HG02798 (cell line): ENCODE measurements at regions not wholly inside any gene's neighbourhood (a gene's known extent, or its start where the extent isn't known, plus 50 kb on each side); places are given as distances from the start of the nearest gene placed in this dataset.
"Not testable (repeated sequence)": the region's sequence is repeated elsewhere in the genome, so short reads cannot be mapped to it uniquely, and the experiment has no call there.

Experiments used
- ATAC-seq: cut with Tn5 transposase; IDR thresholded peaks from one replicate; pipeline ENCODE4 v1.9.1; 2021; ENCODE audit warnings: mild to moderate bottlenecking; ENCODE audit not compliant: unreplicated experiment, poor library complexity

DNA sequence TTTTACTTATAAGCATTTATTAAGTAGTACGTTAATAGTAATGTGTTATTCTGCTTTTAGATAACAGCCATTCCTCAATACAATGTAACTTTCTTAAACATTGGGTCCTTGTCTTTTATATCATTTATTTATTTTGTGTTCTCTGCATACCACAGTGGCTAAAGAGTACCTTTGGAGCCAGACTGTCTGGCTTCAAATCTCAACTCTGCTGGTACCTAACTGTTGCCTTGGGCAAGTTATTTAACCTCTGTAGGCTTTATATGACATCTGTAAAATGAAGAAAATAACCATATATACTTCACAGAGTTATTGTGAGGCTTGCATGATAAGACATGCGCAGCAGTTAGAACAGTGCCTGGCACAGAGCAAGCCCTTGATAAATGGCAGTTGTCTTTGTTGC lies 397.6 kb downstream of the MDFIC start:
- no peak for ATAC-seq

DNA sequence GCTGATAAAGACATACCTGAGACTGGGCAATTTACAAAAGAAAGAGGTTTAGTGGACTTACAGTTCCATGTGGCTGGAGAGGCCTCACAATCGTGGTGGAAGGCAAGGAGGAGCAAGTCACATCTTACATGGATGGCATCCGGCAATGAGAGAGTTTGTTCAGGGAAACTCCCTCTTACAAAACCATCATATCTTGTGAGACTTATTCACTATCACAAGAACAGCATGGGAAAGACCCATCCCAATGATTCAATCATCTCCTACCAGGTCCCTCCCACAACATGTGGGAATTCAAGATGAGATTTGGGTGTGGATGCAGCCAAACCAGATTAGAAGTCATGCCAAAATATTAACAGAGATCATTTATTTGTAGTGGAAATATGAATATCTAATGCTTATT lies 388.4 kb downstream of the MDFIC start:
- ATAC-seq: not testable (repeated sequence)

DNA sequence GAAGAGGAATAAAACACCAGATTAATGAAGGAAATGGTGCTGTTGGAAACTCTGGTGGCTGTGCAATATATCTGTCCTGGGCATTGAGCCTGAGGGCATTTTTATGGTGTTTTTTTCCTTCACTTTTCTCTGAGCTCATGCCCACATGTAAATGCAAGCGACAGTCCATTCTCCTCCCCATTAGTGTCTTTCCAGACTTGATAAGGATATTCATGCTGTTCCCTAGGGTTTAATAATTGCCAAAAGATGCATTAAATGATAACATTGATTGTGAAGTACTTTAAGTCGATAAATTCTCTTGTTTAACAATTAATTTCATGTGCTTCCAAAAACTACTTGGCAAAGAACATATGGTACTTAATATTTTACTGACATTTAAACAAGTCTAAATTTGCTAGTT lies 384.7 kb downstream of the MDFIC start:
- ATAC-seq: no peak

DNA sequence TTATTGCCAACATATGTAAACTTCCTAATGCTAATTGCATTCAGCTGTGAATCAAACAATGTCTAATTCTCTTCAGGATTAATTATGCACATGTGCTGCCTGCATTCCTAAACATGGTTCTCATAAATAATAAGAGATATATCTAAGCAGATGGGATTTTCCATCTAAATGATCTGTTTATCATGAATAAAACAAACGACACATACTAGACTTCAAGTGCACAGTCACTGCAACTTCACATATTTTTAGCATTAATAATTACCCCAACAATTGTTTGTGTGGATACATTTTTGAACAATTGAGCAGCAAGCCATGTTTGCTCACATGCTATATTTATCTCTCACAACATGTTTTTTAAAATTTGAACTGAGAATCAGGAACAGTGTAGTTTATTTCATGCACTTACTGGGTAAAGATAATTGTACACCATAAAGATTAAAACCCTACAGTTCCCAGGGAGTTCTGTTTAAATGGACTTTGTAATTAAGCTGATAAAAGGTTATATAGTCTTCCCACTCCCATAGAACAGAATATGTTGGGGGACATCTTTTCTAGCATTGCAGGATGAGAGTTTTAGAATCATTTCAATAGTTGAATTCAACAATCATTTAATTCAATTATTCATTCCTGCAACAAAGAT lies 378.5 kb downstream of the MDFIC start:
- ATAC-seq: no peak

DNA sequence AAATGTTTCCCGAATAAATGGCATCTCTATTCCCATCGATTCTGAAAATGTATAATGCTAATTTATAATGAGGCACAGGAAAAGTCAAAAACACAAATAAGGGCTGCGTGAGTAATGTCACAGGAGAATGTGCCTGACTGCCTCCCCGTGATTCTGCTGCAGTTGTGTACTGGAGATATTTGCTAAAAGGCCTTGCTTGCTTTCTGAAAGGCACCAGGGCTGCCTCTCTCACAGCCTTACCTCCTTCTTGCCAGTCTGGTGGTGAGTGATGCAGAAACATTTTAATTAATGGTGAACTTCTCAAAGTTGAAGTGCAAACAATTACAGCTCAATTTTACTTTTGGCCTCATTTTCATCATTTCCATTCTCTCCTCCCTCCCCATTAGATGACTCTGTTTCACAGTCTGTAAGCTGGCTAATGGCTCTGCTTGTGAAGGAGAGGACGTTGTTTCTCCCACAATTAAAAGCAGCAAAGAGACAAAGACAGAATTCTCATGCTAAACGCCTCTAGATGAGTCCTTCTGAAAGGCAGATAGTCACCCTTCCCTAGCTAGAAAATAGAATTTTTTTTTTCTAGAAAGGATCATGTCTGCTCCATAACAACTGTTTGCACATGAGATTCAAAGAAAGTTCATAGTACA lies 377.6 kb downstream of the MDFIC start:
- no peak for ATAC-seq

DNA sequence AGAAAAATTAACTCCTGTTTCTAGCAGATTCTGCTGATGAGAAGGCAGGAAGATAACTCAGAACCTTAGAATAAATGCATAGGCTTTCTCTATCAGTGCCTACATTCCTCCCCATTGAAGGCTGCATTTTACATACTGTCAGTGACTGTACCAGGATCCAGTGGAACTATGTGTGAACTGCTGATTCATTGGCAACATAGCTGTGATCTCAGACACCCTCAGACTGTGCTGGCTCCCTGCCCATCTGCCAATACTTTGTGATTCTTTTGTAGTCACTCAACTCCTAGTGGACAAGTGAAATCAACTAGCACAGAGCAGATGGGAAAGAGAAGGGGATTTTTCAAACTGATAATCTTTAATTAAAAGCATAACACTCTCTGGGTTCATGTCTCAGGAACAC lies 375.8 kb downstream of the MDFIC start:
- no peak for ATAC-seq

DNA sequence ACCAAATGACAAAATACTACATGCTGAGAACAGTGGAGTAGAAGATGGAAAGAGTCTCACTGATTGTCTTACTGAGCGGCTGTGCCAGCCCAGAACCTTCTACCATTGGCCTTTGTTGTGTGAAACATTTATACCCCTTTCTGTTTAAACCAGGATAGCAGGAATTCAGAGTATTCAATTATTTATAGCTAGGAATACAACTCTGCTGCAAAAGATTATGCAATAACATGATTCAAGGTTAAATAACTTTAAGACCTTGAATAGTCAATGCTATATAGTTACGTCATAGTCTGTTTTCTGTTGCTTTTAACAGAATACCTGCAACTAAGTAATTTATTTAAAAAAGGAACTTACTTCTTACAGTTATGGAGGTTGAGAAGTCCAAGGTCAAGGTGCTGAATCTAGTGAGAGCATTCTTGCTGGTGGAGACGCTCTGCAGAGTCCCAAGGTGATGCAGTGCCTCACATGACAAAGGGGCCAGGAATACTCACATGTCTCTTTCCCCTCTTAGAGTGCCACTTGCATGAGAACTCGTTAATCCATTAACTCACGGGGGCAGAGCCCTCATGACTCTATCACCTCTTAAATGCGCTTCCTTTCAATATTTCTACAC lies 371.8 kb downstream of the MDFIC start:
- no peak for ATAC-seq

DNA sequence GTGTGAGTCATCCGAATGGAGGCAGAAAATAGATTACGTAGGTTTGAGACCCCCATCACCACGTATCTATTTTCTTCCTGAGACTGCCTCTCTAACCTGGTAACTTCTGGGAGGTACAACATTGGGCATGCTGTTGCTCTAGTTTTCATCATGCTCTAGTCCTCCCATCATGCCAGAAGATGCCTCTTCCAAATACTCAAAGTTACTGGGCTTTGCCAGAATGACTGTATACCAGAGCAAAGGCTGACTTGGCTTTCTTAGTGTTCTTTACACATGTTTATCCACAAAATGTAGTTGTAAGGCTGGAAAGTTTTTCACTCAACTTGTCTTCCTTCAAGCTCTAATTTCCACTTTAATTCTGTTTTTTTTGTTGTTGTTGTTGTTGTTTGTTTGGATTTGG lies 370.5 kb downstream of the MDFIC start:
- ATAC-seq: no peak

DNA sequence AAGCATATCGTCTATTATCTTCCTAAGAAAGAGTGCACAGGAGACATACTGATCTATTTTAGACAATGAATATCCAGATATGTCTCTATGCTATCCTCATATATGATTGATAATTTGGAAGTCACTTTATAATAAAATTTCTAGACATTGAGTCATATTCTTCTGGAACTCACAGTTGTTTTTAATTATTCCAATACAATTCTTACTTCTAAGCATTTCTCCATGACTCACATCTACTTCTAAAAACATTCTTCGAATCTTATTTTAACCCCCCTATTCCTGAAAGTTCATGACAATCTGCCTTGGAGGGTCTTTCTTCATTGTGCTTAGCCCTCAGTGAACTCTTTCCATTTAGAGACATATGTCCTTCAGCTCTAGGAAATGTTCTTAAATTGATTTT lies 368.1 kb downstream of the MDFIC start:
- ATAC-seq: no peak

DNA sequence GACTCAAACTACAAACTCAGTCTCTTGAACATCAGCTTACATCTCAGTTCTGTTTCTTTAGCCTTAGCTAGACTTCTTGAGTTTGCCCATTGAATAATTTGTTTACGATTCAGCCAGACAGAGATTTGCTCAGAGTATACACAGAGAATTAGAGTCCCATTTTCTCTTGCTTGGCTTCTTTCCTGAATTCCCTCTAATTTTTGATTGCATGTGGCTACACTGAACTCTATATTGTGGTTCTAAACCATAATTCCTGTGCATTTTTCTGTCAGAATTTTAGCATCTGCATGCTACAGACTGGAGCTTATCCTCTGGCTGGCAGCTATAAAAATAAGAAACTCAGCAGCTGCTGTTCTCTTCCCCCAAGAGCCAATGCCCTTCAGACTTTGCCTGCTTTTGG lies 354.9 kb downstream of the MDFIC start:
- no peak for ATAC-seq

DNA sequence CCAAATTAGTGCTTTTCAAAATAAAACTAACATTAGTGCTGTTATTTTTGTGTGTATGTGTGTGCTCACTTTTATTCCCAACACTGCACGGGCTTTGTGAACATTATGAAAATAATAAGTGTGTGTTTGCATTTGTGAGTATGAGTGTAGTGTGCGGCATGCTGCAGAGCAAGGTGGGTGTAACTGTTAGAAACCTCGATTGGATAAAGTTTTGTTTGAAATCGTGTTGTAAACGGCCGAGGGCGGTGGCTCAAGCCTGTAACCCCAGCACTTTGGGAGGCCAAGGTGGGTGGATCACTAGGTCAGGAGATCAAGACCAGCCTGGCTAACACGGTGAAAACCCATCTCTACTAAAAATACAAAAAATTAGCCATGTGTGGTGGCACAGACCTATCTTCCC lies 352.0 kb downstream of the MDFIC start:
- not testable (repeated sequence) for ATAC-seq

DNA sequence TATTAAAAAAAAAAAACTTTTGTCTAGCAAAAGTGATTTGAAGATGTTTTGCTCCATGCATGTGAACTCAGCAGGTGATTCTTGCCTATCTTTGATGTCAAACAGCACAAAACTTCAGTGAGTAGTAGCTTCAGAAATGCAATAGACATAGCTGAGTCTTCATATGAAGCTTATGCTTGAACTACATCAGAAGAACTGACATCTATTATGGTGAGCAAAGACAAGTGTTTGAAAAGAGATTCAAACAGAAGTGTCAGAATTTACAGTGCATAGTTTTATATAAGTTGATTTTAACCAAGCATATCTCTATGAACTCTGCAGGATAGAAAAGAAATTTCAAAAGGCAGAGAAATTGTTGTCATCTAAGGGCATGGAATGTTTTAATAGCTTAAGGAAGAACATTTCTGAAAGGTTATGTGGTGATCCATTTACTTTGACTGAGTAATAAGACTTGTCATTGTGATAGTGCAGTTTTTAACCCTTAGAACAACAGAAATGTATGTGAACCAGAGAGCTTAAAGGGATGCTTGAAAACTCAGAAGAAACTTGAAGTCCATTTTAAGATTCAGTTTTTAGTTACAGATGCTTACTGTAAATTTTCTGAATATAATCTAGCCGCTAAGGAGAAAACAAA lies 351.4 kb downstream of the MDFIC start:
- ATAC-seq: no peak

DNA sequence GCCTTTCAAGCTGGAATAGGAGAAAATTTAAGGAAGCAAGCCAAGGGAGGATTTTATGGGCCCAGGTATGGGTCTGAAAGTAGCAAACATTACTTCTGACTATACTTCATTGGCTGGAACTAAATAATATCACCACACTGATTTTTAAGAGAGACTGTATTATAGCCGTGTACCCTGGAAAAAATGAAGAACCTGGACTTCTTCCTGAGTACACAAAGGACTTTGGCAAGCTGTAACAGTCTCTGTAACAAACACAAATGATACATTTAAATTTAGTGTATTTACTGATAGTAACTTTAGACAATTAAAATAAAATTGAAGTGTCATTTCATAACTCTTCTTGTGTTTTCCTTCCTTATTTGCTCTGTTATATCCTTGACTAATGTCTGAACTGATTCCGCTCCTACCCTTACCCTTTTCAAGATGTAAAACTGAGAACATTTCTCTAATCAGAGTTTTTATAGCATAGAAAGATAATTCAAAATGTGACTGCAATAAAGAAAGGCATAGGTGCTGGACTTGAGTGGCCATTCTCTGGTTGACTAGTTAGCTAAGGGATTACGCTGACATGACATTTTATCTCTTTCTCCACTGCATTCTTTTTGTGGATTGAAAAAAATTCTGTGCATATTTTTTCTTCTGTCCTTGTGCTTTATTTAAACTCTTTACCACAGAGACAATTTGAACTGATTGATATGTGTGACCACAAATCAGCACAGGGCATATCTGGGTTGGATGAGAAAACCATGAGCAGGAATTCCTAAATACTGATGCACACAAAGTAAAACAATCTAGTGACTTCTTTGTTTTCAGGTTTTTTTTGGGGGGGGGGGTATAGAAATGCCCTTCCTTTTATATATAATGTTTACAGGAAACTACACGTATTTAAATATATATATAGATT lies 349.7 kb downstream of the MDFIC start:
- ATAC-seq: no peak

DNA sequence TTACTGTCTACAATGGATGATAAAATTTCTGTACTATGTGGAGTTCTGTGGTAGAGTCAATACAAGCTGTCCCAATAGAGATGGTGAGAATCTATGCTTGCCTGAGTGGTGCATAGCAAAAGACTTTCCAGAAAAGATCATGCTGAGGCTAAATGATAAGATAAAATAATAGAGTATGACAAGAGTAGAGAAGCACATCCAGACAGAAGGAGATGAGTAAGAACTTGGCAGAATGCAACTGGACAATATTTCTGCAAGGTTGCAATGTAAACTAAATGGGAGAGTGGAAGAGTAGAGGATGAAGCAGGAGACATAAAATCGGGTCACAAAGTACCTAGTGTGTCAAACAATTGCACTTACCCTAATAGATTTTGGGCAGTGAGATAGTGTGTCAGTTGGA lies 347.6 kb downstream of the MDFIC start:
- no peak for ATAC-seq

DNA sequence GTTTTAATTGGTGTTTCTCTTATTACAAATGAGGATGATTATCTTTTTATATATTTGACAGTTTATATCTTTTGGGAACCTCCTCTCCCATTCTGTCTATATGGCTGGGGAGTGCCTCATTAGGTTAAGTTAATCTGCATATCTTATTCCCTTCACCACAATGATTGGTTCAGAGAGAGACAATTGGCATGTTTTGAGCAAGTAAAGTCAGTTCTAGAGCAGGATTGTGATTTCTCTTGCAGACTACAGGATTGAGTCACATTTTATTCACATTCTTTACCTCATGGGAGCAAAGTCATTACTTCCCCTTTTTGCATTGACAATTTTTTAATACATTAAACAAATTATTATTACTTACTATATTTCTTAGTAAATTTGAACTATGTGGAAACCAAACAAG lies 345.6 kb downstream of the MDFIC start:
- ATAC-seq: no peak

DNA sequence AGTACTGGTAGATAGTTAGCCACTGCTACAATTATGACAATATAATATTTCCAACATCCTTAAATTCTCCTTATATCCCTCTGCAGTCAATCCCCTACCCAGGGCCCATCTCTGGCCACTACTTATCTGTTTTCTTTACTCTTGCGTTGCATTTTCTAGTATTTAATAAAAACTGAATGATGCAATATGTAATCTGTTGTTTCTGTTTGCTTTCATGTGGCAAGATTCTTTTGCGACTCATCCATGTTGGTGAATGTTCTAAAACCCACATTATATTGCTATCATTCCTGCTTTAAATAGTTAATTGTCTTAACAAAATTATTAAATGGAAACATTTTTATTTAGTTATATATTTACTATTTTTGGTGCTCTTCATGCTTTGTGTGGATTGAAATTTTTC lies 338.5 kb downstream of the MDFIC start:
- ATAC-seq: no peak

DNA sequence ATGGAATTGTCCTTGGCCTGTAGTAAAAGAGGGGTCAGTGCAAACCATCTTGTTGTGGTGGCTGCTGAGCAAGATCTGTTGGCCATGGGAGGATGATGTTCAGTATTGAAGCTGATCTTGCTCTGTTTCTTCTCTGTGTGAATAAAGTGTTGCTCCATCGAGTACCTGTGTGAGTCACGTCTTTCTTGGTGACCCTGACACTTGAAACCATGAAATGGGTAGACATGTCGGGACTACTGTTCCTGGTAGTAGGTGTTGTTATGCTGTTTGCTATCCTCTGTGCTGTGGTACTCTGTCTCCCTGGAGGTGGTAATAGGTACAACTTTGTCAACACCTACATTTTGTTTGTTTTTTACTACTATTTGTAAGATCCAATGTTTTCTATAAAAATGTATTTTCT lies 330.6 kb downstream of the MDFIC start:
- no peak for ATAC-seq

DNA sequence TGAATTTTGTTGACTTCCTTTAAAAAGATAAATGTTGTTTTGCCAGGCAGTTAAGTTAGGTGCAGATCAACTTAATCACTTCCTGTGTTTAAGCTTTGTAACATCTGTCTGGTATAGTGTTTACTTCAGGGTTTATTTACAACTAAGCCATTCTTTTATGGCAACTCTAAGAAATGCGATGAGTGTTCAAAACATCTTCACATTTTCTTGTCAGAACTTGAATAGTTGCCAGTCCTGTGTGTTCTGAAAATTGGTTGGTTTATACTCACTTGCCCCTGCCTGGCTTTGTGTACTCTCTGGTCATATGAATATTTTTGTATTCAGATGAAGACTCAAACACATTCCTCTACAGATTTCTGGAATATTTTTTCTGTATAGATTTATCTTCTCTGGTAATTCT lies 327.2 kb downstream of the MDFIC start:
- ATAC-seq: no peak

DNA sequence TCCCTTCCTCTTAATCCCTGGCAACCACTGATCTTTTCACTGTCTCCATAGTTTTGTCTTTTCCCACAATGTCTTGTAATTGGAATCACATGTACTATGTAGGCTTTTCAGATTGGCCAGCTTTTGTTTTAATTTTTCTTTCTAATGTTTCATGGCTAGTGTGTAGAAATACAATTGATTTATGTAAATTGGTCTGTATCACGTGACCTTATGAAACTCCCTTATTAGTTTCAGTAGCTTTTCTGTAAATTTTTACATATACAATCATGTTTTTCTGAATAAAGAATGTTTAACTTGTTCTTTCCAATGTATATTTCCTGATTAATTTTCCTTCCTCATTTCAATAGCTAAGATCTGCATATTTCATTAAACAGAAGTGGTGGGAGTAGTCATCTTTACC lies 319.3 kb downstream of the MDFIC start:
- ATAC-seq: no peak

DNA sequence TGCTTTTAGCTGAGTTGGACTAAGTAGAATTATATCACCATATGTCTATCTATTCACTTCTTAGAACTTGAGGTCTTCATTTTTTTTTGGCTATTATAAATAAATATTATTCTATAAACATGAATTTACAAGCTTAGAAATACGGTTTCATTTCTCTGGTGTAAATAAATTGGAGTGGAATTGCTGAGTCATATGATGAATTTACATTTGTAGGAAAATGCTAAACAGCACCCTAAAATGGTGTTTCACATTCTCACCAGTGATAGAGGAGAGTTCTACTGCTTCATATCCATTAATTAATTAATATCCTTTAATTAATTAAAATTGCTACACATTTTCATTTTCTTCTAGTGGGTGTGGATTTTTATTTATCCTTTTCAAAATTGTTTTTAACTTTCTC lies 318.3 kb downstream of the MDFIC start:
- ATAC-seq: no peak

DNA sequence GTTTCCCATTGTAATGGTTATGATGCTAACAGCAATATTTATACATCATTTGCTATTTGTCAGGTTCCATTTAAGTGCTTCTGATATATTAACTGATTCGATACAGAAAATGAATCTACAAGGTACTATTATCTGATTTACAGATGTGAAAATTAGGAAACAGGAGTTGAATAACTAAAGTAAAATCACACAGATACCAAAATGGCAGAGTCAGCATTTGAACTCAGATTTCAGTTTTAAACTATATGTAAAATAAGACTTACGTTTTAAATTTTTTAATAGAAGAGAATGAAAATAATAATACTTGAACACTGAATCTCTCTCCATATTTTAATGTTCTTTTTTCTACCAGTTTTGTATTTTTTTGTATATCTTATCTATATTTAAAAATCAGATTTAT lies 313.2 kb downstream of the MDFIC start:
- no peak for ATAC-seq
